Endothelial cell (in vitro differentiated cells): ENCODE measurements at regions not wholly inside any gene's neighbourhood (a gene's known extent, or its start where the extent isn't known, plus 50 kb on each side); places are given as distances from the start of the nearest gene placed in this dataset.

Source experiments
- DNase-seq: peaks from one replicate; pipeline ENCODE4 v3.0.0; 2021; ENCODE audit warnings: low spot score
- H3K27ac Mint-ChIP-seq: one replicate; pipeline ENCODE4 v1.8.0; 2021; ENCODE audit warnings: mixed read lengths, inconsistent platforms; ENCODE audit not compliant: unreplicated experiment
- H3K27me3 Mint-ChIP-seq: one replicate; pipeline ENCODE4 v1.8.0; 2021; ENCODE audit warnings: mild to moderate bottlenecking, moderate library complexity, mixed read lengths, inconsistent platforms; ENCODE audit not compliant: unreplicated experiment
- H3K36me3 Mint-ChIP-seq: one replicate; pipeline ENCODE4 v1.8.0; 2021; ENCODE audit warnings: mild to moderate bottlenecking, low read depth, mixed read lengths, inconsistent platforms; ENCODE audit not compliant: unreplicated experiment
- H3K4me1 Mint-ChIP-seq: one replicate; pipeline ENCODE4 v1.8.0; 2021; ENCODE audit warnings: mild to moderate bottlenecking, mixed read lengths, inconsistent platforms; ENCODE audit not compliant: unreplicated experiment
- H3K4me3 Mint-ChIP-seq: one replicate; pipeline ENCODE4 v1.8.0; 2021; ENCODE audit warnings: mild to moderate bottlenecking, mixed read lengths, inconsistent platforms; ENCODE audit not compliant: unreplicated experiment
- H3K9me3 Mint-ChIP-seq: one replicate; pipeline ENCODE4 v1.8.0; 2021; ENCODE audit warnings: mixed read lengths, inconsistent platforms; ENCODE audit not compliant: unreplicated experiment
- CTCF ChIP-seq: fragments of 200-600 bp; sonication (generic); IDR thresholded peaks from one replicate; pipeline ENCODE4 v1.5.0; 2021; ENCODE audit warnings: antibody characterized with exemption; ENCODE audit not compliant: unreplicated experiment

- H3K4me3 Mint-ChIP-seq, result no peak overlapping the region
- no peak overlapping the region for H3K27ac Mint-ChIP-seq
- H3K27me3 Mint-ChIP-seq, result peaks cover 2% of the 10 kb centered on the region
- no peaks in the 10 kb centered on the region for H3K36me3 Mint-ChIP-seq
- peaks cover 24% of the 10 kb centered on the region for H3K4me1 Mint-ChIP-seq
- no peak for TF ChIP-seq CTCF
- DNase-seq, result no peak
- no peaks in the 10 kb centered on the region for H3K9me3 Mint-ChIP-seq
These were observed 133.9 kb downstream of the PLK2 start for GRCh38 chr5:58326022-58326421.

- peaks cover 27% of the 10 kb centered on the region for H3K4me1 Mint-ChIP-seq
- no peak overlapping the region for H3K4me3 Mint-ChIP-seq
- DNase-seq, result no peak
- H3K9me3 Mint-ChIP-seq, result no peaks in the 10 kb centered on the region
- peaks cover 2% of the 10 kb centered on the region for H3K27me3 Mint-ChIP-seq
- no peak for TF ChIP-seq CTCF
- H3K27ac Mint-ChIP-seq, result peak overlapping the region; percentile 89
- H3K36me3 Mint-ChIP-seq, result no peaks in the 10 kb centered on the region
These were observed 137.4 kb downstream of the PLK2 start for GRCh38 chr5:58322453-58322852.

GRCh38 chr5:58318468-58318867, 141.4 kb downstream of the PLK2 start:
- no peak for DNase-seq
- Mint-ChIP-seq H3K27ac (no peak overlapping the region), H3K27me3 (peaks cover 2% of the 10 kb centered on the region), H3K9me3 (no peaks in the 10 kb centered on the region), H3K36me3 (no peaks in the 10 kb centered on the region), H3K4me3 (no peak overlapping the region), H3K4me1 (peaks cover 31% of the 10 kb centered on the region)
- no peak for TF ChIP-seq CTCF

- no peaks in the 10 kb centered on the region for H3K9me3 Mint-ChIP-seq
- DNase-seq, result no peak
- peaks cover 2% of the 10 kb centered on the region for H3K27me3 Mint-ChIP-seq
- no peak overlapping the region for H3K4me3 Mint-ChIP-seq
- peaks cover 24% of the 10 kb centered on the region for H3K4me1 Mint-ChIP-seq
- H3K27ac Mint-ChIP-seq, result no peak overlapping the region
- no peak for TF ChIP-seq CTCF
- H3K36me3 Mint-ChIP-seq, result no peaks in the 10 kb centered on the region
These were observed 142.1 kb downstream of the PLK2 start for GRCh38 chr5:58317808-58318207.

GRCh38 chr5:58317009-58317408, 142.9 kb downstream of the PLK2 start:
- no peak for TF ChIP-seq CTCF
- DNase-seq, result no peak
- Mint-ChIP-seq H3K4me3 (no peak overlapping the region), H3K9me3 (no peaks in the 10 kb centered on the region), H3K27me3 (peaks cover 2% of the 10 kb centered on the region), H3K4me1 (peaks cover 18% of the 10 kb centered on the region), H3K27ac (peak overlapping the region; percentile 27), H3K36me3 (no peaks in the 10 kb centered on the region)
